Astrocyte (in vitro differentiated cells and primary cell): ENCODE measurements at regions not wholly inside any gene's neighbourhood (a gene's known extent, or its start where the extent isn't known, plus 50 kb on each side); places are given as distances from the start of the nearest gene placed in this dataset.

Experiments used
- DNase-seq: peaks from one replicate; pipeline ENCODE4 v3.0.0-alpha.2; 2010; ENCODE audit warnings: low read depth
- FAIRE-seq: peaks from 2 replicates; lab custom pipeline; 2011; peaks lifted over from hg19 to GRCh38; lab: Jason Lieb, UNC
- H2AFZ ChIP-seq: 2 replicates; pipeline ENCODE4 v1.6.0; 2012; ENCODE audit warnings: low read depth, low read length, inconsistent platforms
- H3K27ac ChIP-seq: 2 replicates; pipeline ENCODE4 v1.5.1; 2011; ENCODE audit warnings: low read depth, low read length, inconsistent platforms
- H3K27me3 ChIP-seq: 2 replicates; pipeline ENCODE4 v1.6.0; 2011; ENCODE audit warnings: low read length, inconsistent platforms; ENCODE audit not compliant: insufficient read depth
- H3K36me3 ChIP-seq: 2 replicates; pipeline ENCODE4 v1.5.1; 2011; ENCODE audit warnings: low read length, inconsistent platforms; ENCODE audit not compliant: insufficient read depth
- H3K4me1 ChIP-seq: 2 replicates; pipeline ENCODE4 v1.5.1; 2011; ENCODE audit warnings: low read length, inconsistent platforms; ENCODE audit not compliant: insufficient read depth
- H3K4me2 ChIP-seq: 2 replicates; pipeline ENCODE4 v1.6.0; 2012; ENCODE audit warnings: low read length, inconsistent platforms
- H3K4me3 ChIP-seq: 2 replicates; pipeline ENCODE4 v1.5.1; 2011; ENCODE audit warnings: low read depth, mild to moderate bottlenecking, low read length, inconsistent platforms; ENCODE audit not compliant: insufficient read depth
- H3K79me2 ChIP-seq: 2 replicates; pipeline ENCODE4 v1.6.0; 2012; ENCODE audit warnings: mild to moderate bottlenecking, low read length, inconsistent platforms; ENCODE audit not compliant: insufficient read depth
- H3K9ac ChIP-seq: 2 replicates; pipeline ENCODE4 v1.6.0; 2012; ENCODE audit warnings: mild to moderate bottlenecking, low read length, inconsistent platforms
- H3K9me3 ChIP-seq: 2 replicates; pipeline ENCODE4 v1.5.1; 2012; ENCODE audit warnings: low read depth, mild to moderate bottlenecking, low read length, inconsistent platforms; ENCODE audit not compliant: insufficient read depth
- H4K20me1 ChIP-seq: 2 replicates; pipeline ENCODE4 v1.6.0; 2012; ENCODE audit warnings: low read length, inconsistent platforms; ENCODE audit not compliant: insufficient read depth
- H3K27ac Mint-ChIP-seq: one replicate; pipeline ENCODE4 v1.8.0; 2021; ENCODE audit warnings: mild to moderate bottlenecking, mixed read lengths; ENCODE audit not compliant: unreplicated experiment
- H3K27me3 Mint-ChIP-seq: one replicate; pipeline ENCODE4 v1.8.0; 2021; ENCODE audit warnings: low read depth, mixed read lengths; ENCODE audit not compliant: unreplicated experiment
- H3K36me3 Mint-ChIP-seq: one replicate; pipeline ENCODE4 v1.8.0; 2021; ENCODE audit warnings: low read depth, mixed read lengths; ENCODE audit not compliant: unreplicated experiment
- H3K4me1 Mint-ChIP-seq: one replicate; pipeline ENCODE4 v1.8.0; 2021; ENCODE audit warnings: low read depth, mixed read lengths; ENCODE audit not compliant: unreplicated experiment
- H3K4me3 Mint-ChIP-seq: one replicate; pipeline ENCODE4 v1.8.0; 2021; ENCODE audit warnings: mild to moderate bottlenecking, moderate library complexity, mixed read lengths; ENCODE audit not compliant: unreplicated experiment
- H3K9me3 Mint-ChIP-seq: one replicate; pipeline ENCODE4 v1.8.0; 2021; ENCODE audit warnings: mild to moderate bottlenecking, mixed read lengths; ENCODE audit not compliant: unreplicated experiment
- EZH2 ChIP-seq: IDR thresholded peaks from 2 replicates; pipeline ENCODE4 v1.6.1; 2012; ENCODE audit warnings: mild to moderate bottlenecking, low read length, inconsistent platforms; ENCODE audit not compliant: insufficient read depth
- TF ChIP-seq, protein P1 (sequence below): IDR thresholded peaks from 2 replicates; pipeline ENCODE4 v1.5.1; 2011; ENCODE audit warnings: low read depth, mild to moderate bottlenecking, inconsistent platforms, low read length, moderate library complexity; ENCODE audit not compliant: insufficient read depth

DNA sequence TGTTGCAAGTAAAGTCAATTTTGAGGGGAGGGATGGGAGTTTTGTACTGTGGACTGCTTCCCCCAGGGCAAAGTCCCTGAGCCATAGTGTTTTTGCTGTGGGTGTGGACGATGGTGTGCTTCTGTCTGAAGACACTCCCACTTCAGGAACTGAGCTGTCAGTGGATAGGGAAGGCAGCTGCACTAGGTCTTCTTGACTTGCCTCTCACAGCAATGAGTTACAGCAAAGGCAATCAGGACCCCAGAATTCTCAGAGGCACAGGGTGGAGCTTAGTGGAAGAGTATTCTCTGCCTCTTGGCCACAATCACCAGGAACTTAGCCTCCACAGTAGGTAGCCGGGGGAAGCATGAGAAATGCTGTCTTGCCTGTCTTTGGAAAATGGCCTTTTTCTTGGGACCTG is 1416.6 kb upstream of the MIR17HG start:
- Histone ChIP-seq H3K9me3 (no peaks in the 10 kb centered on the region), H4K20me1 (no peaks in the 10 kb centered on the region), H3K27ac (no peak overlapping the region), H3K27me3 (no peaks in the 10 kb centered on the region), H3K4me2 (no peak overlapping the region), H3K9ac (no peak overlapping the region), H3K79me2 (no peaks in the 10 kb centered on the region), H2AFZ (no peak overlapping the region), H3K4me3 (no peak overlapping the region), H3K4me1 (no peaks in the 10 kb centered on the region), H3K36me3 (no peaks in the 10 kb centered on the region)
- H3K27ac Mint-ChIP-seq, result no peak overlapping the region
- no peak for TF ChIP-seq EZH2
- TF ChIP-seq, protein P1, sequence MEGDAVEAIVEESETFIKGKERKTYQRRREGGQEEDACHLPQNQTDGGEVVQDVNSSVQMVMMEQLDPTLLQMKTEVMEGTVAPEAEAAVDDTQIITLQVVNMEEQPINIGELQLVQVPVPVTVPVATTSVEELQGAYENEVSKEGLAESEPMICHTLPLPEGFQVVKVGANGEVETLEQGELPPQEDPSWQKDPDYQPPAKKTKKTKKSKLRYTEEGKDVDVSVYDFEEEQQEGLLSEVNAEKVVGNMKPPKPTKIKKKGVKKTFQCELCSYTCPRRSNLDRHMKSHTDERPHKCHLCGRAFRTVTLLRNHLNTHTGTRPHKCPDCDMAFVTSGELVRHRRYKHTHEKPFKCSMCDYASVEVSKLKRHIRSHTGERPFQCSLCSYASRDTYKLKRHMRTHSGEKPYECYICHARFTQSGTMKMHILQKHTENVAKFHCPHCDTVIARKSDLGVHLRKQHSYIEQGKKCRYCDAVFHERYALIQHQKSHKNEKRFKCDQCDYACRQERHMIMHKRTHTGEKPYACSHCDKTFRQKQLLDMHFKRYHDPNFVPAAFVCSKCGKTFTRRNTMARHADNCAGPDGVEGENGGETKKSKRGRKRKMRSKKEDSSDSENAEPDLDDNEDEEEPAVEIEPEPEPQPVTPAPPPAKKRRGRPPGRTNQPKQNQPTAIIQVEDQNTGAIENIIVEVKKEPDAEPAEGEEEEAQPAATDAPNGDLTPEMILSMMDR, result no peak
- no peaks in the 10 kb centered on the region for H3K9me3 Mint-ChIP-seq
- no peaks in the 10 kb centered on the region for H3K36me3 Mint-ChIP-seq
- no peaks in the 10 kb centered on the region for H3K27me3 Mint-ChIP-seq
- no peaks in the 10 kb centered on the region for H3K4me1 Mint-ChIP-seq
- H3K4me3 Mint-ChIP-seq, result no peak overlapping the region
- no peak for FAIRE-seq
- no peak for DNase-seq

DNA sequence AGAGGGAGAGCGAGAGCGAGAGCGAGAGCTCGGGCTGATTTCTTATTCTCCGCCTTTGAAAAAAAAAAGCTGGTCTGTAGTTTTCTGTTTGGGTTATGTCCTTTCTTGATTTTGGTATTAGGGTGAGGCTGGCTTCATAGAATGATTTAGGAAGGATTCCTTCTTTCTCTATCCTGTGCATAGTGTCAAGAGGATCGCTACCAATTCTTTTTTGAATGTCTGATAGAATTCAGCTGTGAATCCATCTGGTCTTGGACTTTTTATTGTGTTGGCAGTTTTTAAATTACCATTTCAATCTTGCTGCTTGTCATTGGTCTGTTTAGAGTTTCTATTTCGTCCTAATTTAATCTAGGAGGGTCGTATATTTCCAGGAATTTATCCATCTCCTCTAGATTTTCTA is 1414.6 kb upstream of the MIR17HG start:
- no peaks in the 10 kb centered on the region for H3K79me2 ChIP-seq
- DNase-seq, result no peak
- H3K4me1 ChIP-seq, result no peaks in the 10 kb centered on the region
- no peak overlapping the region for H2AFZ ChIP-seq
- no peak for FAIRE-seq
- H3K27ac Mint-ChIP-seq, result no peak overlapping the region
- no peaks in the 10 kb centered on the region for H4K20me1 ChIP-seq
- H3K9me3 Mint-ChIP-seq, result no peaks in the 10 kb centered on the region
- H3K4me3 ChIP-seq, result no peak overlapping the region
- no peak for TF ChIP-seq EZH2
- TF ChIP-seq, protein P1, result no peak
- no peaks in the 10 kb centered on the region for H3K27me3 Mint-ChIP-seq
- no peaks in the 10 kb centered on the region for H3K9me3 ChIP-seq
- H3K27ac ChIP-seq, result no peak overlapping the region
- H3K4me1 Mint-ChIP-seq, result no peaks in the 10 kb centered on the region
- H3K4me2 ChIP-seq, result no peak overlapping the region
- H3K4me3 Mint-ChIP-seq, result no peak overlapping the region
- no peaks in the 10 kb centered on the region for H3K36me3 Mint-ChIP-seq
- H3K27me3 ChIP-seq, result no peaks in the 10 kb centered on the region
- H3K36me3 ChIP-seq, result no peaks in the 10 kb centered on the region
- no peak overlapping the region for H3K9ac ChIP-seq

DNA sequence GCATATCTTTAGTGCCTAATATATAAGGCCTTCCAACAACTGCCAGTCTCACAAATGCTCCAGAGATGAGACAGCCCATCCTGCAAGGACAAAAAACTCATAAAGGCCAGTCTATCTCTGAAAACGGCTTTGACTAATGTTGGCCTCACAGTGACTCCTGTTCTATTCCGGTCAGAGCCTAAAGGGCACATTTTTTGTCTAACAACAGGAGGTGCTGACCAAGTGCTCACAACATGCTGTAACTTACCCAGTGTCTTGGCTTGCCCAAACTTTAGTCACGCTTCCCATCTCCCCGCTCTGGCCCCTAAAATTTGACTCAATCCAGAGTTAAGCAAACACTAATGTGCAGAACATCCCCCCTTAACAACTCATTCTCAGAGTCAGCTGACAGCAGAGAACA is 1411.2 kb upstream of the MIR17HG start:
- Histone ChIP-seq H3K36me3 (no peaks in the 10 kb centered on the region), H3K27ac (no peak overlapping the region), H3K79me2 (no peaks in the 10 kb centered on the region), H2AFZ (no peak overlapping the region), H3K9me3 (no peaks in the 10 kb centered on the region), H3K9ac (no peak overlapping the region), H3K4me2 (no peak overlapping the region), H4K20me1 (no peaks in the 10 kb centered on the region), H3K27me3 (no peaks in the 10 kb centered on the region), H3K4me1 (no peaks in the 10 kb centered on the region), H3K4me3 (no peak overlapping the region)
- H3K4me3 Mint-ChIP-seq, result no peak overlapping the region
- no peaks in the 10 kb centered on the region for H3K27me3 Mint-ChIP-seq
- no peaks in the 10 kb centered on the region for H3K9me3 Mint-ChIP-seq
- TF ChIP-seq, protein P1, result no peak
- TF ChIP-seq EZH2, result no peak
- H3K4me1 Mint-ChIP-seq, result no peaks in the 10 kb centered on the region
- H3K27ac Mint-ChIP-seq, result no peak overlapping the region
- no peaks in the 10 kb centered on the region for H3K36me3 Mint-ChIP-seq
- FAIRE-seq (no peak), DNase-seq (no peak)
